BLaER1 treated with 17β-estradiol and CSF1 and Interleukin-3, amounts not matched to agents 10 nM and 100 nM (cell line): ENCODE measurements at regions not wholly inside any gene's neighbourhood (a gene's known extent, or its start where the extent isn't known, plus 50 kb on each side); places are given as distances from the start of the nearest gene placed in this dataset.

Source experiments
- H3K27ac ChIP-seq, 11 experiments: shearing (Covaris generic); formaldehyde crosslinking; 2 replicates each; pipeline ENCODE4 v1.8.1; 2022
- H3K27me3 ChIP-seq, 11 experiments: shearing (Covaris generic); formaldehyde crosslinking; 2 replicates each; pipeline ENCODE4 v1.8.1; 2022
- H3K36me3 ChIP-seq, 11 experiments: shearing (Covaris generic); formaldehyde crosslinking; 2 replicates each; pipeline ENCODE4 v1.8.1; 2022
- H3K4me1 ChIP-seq, 10 experiments: shearing (Covaris generic); formaldehyde crosslinking; 2 replicates each; pipeline ENCODE4 v1.8.1; 2022
- H3K4me2 ChIP-seq, 11 experiments: shearing (Covaris generic); formaldehyde crosslinking; 2 replicates each; pipeline ENCODE4 v1.8.1; 2022
- H3K4me3 ChIP-seq, 10 experiments: shearing (Covaris generic); formaldehyde crosslinking; 2 replicates each; pipeline ENCODE4 v1.8.1; 2022
- H3K9ac ChIP-seq, 11 experiments: shearing (Covaris generic); formaldehyde crosslinking; 2 replicates each; pipeline ENCODE4 v1.8.1; 2022
- H3K9me3 ChIP-seq, 11 experiments: shearing (Covaris generic); formaldehyde crosslinking; replicated peaks in 1 of 11; 2 replicates each; pipeline ENCODE4 v1.8.1; 2022
- H4K20me1 ChIP-seq, 11 experiments: shearing (Covaris generic); formaldehyde crosslinking; 2 replicates each; pipeline ENCODE4 v1.8.1; 2022
- Cebpa-rat ChIP-seq, 11 experiments: shearing (Covaris generic); IDR thresholded peaks; 2 replicates each; pipeline ENCODE4 v1.8.1; 2022

DNA sequence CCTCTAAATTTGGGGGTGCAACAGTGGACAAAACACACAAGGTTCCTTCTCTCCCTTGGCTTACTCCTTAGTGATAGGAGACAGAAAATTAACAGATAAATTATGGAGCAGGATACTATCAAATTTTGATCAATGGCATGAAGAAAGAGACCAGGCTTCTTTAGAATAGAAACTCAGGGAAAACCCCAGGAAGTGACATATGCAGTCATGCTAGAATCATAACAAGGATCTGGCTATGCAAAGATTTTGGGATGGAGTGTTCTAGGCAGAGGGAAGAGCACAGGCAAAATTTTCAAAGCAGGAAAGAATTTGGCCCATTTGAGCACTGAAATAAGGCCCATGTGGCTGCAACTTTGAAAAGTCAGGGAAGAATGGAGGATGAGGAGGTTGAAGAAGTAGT, 182.3 kb upstream of the PLEKHG7 start:
- Histone ChIP-seq H3K4me1 (peaks cover 0 to 11% (median 8%) of the 10 kb centered on the region in 10 experiments; a peak in 15 of 20 replicates), H3K9me3 (peaks cover 15 to 50% (median 40%) of the 10 kb centered on the region in 11 experiments; a peak in 21 of 22 replicates), H3K27me3 (no peaks in the 10 kb centered on the region), H4K20me1 (no peaks in the 10 kb centered on the region), H3K9ac (no peak overlapping the region), H3K36me3 (no peaks in the 10 kb centered on the region), H3K27ac (no peak overlapping the region), H3K4me2 (peak overlapping the region in 2 of 11 experiments; percentile 29 to 43; a peak in 4 of 22 replicates), H3K4me3 (no peak overlapping the region)
- TF ChIP-seq Cebpa-rat (IDR thresholded peaks at IDR 0.05), result no peak

DNA sequence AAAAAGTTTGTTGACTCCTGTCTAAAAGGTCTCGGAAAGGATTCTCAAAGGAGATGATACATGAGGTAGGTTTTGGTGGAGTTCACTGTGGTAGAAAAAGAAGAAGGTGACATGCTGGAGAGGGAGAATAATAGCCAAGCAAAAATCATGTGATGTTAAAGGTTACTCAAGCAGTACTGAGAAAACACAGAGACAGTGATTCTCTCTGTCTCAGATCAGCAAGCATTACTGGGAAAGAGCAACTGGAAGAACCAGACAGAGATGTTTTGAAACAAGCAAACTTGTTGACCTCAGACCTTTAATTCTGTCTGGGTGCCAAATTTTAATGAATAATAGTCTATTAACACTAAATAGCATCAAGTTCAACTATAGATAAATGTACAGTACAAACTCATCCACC, 183.5 kb upstream of the PLEKHG7 start:
- no peak overlapping the region for H3K4me2 ChIP-seq
- H3K27ac ChIP-seq, result no peak overlapping the region
- no peak overlapping the region for H3K9ac ChIP-seq
- H3K4me3 ChIP-seq, result no peak overlapping the region
- H3K4me1 ChIP-seq, result peaks cover 0 to 14% (median 7%) of the 10 kb centered on the region in 10 experiments; a peak in 15 of 20 replicates
- H3K9me3 ChIP-seq, result peaks cover 15 to 42% (median 36%) of the 10 kb centered on the region in 11 experiments; a peak in 21 of 22 replicates
- no peaks in the 10 kb centered on the region for H3K27me3 ChIP-seq
- no peaks in the 10 kb centered on the region for H3K36me3 ChIP-seq
- no peaks in the 10 kb centered on the region for H4K20me1 ChIP-seq
- TF ChIP-seq Cebpa-rat (IDR thresholded peaks at IDR 0.05), result no peak

DNA sequence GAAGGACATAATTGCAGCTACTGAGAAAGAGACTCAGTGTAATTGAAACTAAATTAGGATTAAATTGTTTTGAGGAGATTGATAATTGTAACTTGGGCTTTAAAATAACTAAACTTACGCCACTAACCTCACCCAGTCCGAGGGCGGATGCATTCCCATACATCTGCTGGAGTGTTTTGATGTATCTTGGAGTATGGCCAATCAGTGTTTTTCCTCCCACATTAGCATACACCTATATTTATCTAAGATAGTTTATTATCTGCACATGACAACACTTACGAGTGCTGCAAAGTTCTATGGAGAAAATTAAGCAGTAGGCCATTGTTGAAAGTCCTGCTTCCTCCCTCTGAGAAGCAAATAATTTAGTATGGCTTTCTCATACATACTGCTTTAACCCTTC, 184.7 kb upstream of the PLEKHG7 start:
- Histone ChIP-seq H3K4me3 (no peak overlapping the region), H3K4me1 (peaks cover 0 to 16% (median 3%) of the 10 kb centered on the region in 10 experiments; a peak in 7 of 20 replicates), H3K27ac (no peak overlapping the region), H3K4me2 (no peak overlapping the region), H4K20me1 (no peaks in the 10 kb centered on the region), H3K9me3 (peaks cover 23 to 38% (median 33%) of the 10 kb centered on the region in 11 experiments; a peak in 21 of 22 replicates), H3K9ac (no peak overlapping the region), H3K36me3 (no peaks in the 10 kb centered on the region), H3K27me3 (no peaks in the 10 kb centered on the region)
- no peak for TF ChIP-seq Cebpa-rat (IDR thresholded peaks at IDR 0.05)

DNA sequence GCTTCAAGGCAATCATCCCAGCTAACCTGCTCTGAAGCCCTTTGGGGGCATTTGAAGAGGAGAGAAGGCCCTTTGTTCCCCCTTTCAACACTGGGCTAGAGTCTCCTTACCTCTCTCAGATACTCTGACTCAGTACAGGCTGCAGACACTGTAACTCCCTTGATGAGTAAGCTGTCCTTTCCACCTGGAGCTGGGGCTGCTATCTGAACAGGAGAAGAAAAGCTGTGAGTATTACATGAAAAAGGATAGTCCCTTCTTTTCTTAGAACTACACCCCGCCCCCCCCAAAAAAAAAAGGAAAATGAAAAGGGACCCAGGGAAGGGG, 186.6 kb upstream of the PLEKHG7 start:
- Histone ChIP-seq H3K9me3 (peaks cover 9 to 24% (median 18%) of the 10 kb centered on the region in 11 experiments; a peak in 19 of 22 replicates), H3K4me3 (no peak overlapping the region), H3K36me3 (no peaks in the 10 kb centered on the region), H3K27ac (no peak overlapping the region), H3K4me2 (no peak overlapping the region), H3K9ac (no peak overlapping the region), H3K4me1 (peaks cover 0 to 34% (median 6%) of the 10 kb centered on the region in 10 experiments; a peak in 10 of 20 replicates), H4K20me1 (no peaks in the 10 kb centered on the region), H3K27me3 (no peaks in the 10 kb centered on the region)
- no peak for TF ChIP-seq Cebpa-rat (IDR thresholded peaks at IDR 0.05)

DNA sequence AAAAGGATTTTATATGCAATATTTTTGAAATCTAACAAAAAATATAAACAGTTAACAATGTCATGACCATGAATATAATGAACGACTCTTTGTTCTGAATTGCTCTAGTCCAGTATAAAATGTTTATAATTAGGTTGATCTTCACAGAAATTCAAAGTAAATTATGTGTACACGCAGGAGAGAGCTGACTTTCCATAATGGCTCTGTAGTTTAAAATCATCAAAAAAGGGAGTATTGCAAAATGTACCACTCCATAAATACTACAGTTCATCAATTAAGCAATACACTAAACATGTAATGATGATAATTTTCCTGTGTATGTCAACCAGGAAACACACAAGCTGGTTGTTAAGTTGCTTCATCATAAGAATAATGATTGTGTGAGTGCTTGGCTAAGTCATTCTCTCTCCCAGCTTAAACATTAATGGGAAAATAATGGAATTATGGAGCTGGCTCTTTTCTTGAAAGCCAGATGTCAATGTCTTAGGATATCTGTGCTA, 189.5 kb upstream of the PLEKHG7 start:
- no peak overlapping the region for H3K27ac ChIP-seq
- no peak for TF ChIP-seq Cebpa-rat (IDR thresholded peaks at IDR 0.05)
- H3K36me3 ChIP-seq, result no peaks in the 10 kb centered on the region
- H3K4me3 ChIP-seq, result no peak overlapping the region
- H3K9ac ChIP-seq, result no peak overlapping the region
- no peak overlapping the region for H3K4me2 ChIP-seq
- H3K9me3 ChIP-seq, result peaks cover 8 to 41% (median 25%) of the 10 kb centered on the region in 11 experiments; a peak in 16 of 22 replicates
- no peaks in the 10 kb centered on the region for H4K20me1 ChIP-seq
- no peaks in the 10 kb centered on the region for H3K27me3 ChIP-seq
- peaks cover 0 to 44% (median 7%) of the 10 kb centered on the region in 10 experiments; a peak in 10 of 20 replicates for H3K4me1 ChIP-seq

DNA sequence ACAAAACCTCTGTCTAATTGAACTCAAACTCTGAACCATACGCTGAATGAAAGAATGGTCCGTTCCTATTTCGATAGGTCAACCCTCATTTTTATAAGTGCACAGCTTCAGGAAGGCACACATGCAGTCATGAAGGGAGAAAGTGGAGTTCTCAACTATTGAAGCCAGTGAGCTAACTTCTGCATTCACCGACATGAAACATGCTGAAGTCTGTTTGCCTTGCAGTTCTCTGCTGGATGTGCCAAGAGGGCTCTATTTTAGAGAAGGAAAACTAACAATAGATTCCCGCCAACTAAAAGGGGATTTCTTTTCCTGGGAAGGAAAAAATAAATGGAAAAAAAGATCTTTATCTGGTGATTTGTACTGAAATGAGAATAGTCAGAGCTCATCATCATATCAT, 191.0 kb upstream of the PLEKHG7 start:
- Histone ChIP-seq H3K4me1 (peaks cover 8 to 57% (median 15%) of the 10 kb centered on the region in 10 experiments), H4K20me1 (no peaks in the 10 kb centered on the region), H3K27me3 (no peaks in the 10 kb centered on the region), H3K36me3 (no peaks in the 10 kb centered on the region), H3K9me3 (peaks cover 8 to 41% (median 24%) of the 10 kb centered on the region in 11 experiments; a peak in 16 of 22 replicates), H3K9ac (peak overlapping the region in 2 of 11 experiments; percentile 7 to 21; a peak in 1 of 22 replicates), H3K4me2 (peak overlapping the region in 5 of 11 experiments; percentile 40 to 85 (median 69); a peak in 10 of 22 replicates), H3K4me3 (no peak overlapping the region), H3K27ac (peak overlapping the region in 4 of 11 experiments; percentile 5 to 40 (median 28); a peak in 7 of 22 replicates)
- no peak for TF ChIP-seq Cebpa-rat (IDR thresholded peaks at IDR 0.05)

DNA sequence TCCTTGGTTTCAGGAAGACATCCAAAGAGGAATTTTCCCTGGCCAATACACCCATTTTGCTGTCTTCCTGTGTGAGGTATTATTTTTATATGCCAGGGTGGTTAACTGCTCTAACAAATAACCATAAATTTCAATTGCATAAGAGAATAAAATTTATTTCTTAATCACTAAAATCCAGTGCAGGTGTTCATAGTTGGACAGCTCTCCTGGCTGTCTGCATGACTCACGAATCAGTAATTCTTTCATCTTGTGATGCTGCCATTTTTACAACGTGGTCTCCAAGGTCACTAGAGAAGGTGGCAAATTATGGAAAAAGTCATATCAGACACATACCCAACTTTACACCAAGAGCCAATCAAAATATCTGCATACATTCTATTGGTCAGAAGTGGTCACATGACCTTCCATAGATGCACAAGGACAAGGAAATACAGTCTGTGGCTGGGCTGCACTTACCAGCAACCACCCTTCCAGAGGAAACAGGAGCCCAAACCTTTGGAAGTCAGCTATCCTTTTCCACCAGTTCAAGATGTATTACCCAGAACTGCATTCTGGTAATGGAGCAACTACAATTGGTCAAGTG, 193.5 kb upstream of the PLEKHG7 start:
- Histone ChIP-seq H3K4me3 (no peak overlapping the region), H3K27me3 (no peaks in the 10 kb centered on the region), H3K9me3 (peaks cover 8 to 38% (median 24%) of the 10 kb centered on the region in 11 experiments; a peak in 16 of 22 replicates), H4K20me1 (no peaks in the 10 kb centered on the region), H3K4me2 (no peak overlapping the region), H3K9ac (no peak overlapping the region), H3K27ac (no peak overlapping the region), H3K36me3 (no peaks in the 10 kb centered on the region), H3K4me1 (peaks cover 33 to 73% (median 39%) of the 10 kb centered on the region in 10 experiments)
- no peak for TF ChIP-seq Cebpa-rat (IDR thresholded peaks at IDR 0.05)

DNA sequence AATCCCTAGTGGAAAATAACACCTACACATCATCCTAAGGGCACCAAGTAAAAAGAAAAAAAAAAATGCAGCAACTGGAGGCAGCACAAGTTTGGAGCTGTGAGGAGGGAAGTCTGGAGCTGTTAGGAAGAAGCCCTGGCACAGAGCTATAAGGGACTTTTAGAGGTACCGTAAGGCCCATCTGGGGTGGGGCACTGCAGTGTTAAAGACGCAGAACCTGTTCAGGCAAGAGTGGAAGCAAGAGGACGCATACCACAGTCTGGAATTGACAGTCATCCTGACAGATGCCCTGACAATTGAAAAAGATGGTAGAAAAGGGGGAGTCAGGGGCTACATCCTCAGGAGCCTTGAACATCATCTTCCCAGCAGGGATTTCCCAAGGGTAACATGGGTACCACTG, 195.9 kb upstream of the PLEKHG7 start:
- H3K4me3 ChIP-seq, result no peak overlapping the region
- H3K4me1 ChIP-seq, result peaks cover 57 to 82% (median 62%) of the 10 kb centered on the region in 10 experiments
- no peak for TF ChIP-seq Cebpa-rat (IDR thresholded peaks at IDR 0.05)

DNA sequence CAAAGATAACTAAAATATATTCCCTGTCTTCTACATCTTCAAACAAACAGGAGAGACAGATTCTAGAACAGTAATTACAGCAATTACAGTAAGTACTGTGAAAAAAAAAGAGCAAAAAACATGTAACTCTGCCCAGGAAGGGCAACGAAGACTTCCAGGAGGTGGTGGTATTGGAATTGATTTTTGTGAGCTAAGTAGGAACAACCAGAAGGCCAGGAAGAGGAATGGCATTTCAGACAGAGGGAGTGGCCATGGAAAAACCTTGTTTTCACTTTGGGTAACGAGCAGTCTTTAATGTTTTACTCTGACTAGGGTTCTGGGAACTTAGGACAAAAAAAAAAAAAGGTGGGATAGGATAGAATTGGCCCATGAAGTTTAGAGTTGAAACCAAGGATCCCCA, 196.3 kb upstream of the PLEKHG7 start:
- no peaks in the 10 kb centered on the region for H3K36me3 ChIP-seq
- H3K4me1 ChIP-seq, result peaks cover 61 to 82% (median 65%) of the 10 kb centered on the region in 10 experiments
- no peak overlapping the region for H3K4me3 ChIP-seq
- TF ChIP-seq Cebpa-rat (IDR thresholded peaks at IDR 0.05), result no peak
- peak overlapping the region in 10 of 11 experiments; percentile 50 to 86 (median 80); a peak in 17 of 22 replicates for H3K9ac ChIP-seq
- H3K9me3 ChIP-seq, result peaks cover 0 to 24% (median 17%) of the 10 kb centered on the region in 11 experiments; a peak in 13 of 22 replicates
- peak overlapping the region; percentile 69 to 90 (median 85) for H3K4me2 ChIP-seq
- no peaks in the 10 kb centered on the region for H3K27me3 ChIP-seq
- no peaks in the 10 kb centered on the region for H4K20me1 ChIP-seq
- peak overlapping the region; percentile 88 to 97 (median 95); a peak in 21 of 22 replicates for H3K27ac ChIP-seq

More for the DNA sequence above, 195.9 kb upstream of the PLEKHG7 start:
- Histone ChIP-seq H3K9me3 (peaks cover 0 to 24% (median 17%) of the 10 kb centered on the region in 11 experiments; a peak in 13 of 22 replicates), H4K20me1 (no peaks in the 10 kb centered on the region), H3K27me3 (no peaks in the 10 kb centered on the region), H3K36me3 (no peaks in the 10 kb centered on the region), H3K4me2 (peak overlapping the region; percentile 69 to 90 (median 85)), H3K9ac (peak overlapping the region in 10 of 11 experiments; percentile 50 to 86 (median 80); a peak in 15 of 22 replicates), H3K27ac (peak overlapping the region; percentile 88 to 97 (median 95); a peak in 21 of 22 replicates)
